OCI-LY7 (cell line): ENCODE measurements at regions not wholly inside any gene's neighbourhood (a gene's known extent, or its start where the extent isn't known, plus 50 kb on each side); places are given as distances from the start of the nearest gene placed in this dataset.

Experiments used
- BruUV-seq: library from RNA; stranded (reverse); fragments of 400-500 nt; replicated peaks from 2 replicates; lab custom pipeline; 2021; lab: Mats Ljungman, UMichigan
- CTCF ChIA-PET: fragments of 300-600 bp; sonication (Branson Sonifier 250); formaldehyde crosslinking; loops from one replicate; lab custom pipeline; 2022; ENCODE audit warnings: antibody characterized with exemption; ENCODE audit not compliant: unreplicated experiment; lab: Charles Lee
- POLR2A ChIA-PET: fragments of 300-600 bp; sonication (Branson Sonifier 250); formaldehyde crosslinking; loops from one replicate; lab custom pipeline; 2022; ENCODE audit warnings: antibody characterized with exemption; lab: Charles Lee
- DNase-seq: peaks from one replicate; pipeline ENCODE4 v3.0.0-alpha.2; 2015; ENCODE audit warnings: low spot score
- H2AFZ ChIP-seq: fragments of 200-600 bp; sonication (generic), shearing (Covaris generic); 2 replicates; pipeline ENCODE4 v1.6.1; 2014; ENCODE audit warnings: mild to moderate bottlenecking, antibody characterized with exemption, low read length, moderate library complexity
- H3K27ac ChIP-seq: fragments of 200-600 bp; sonication (generic); 2 replicates; pipeline ENCODE4 v1.5.1; 2014; ENCODE audit warnings: mixed run types, low read depth, mild to moderate bottlenecking, moderate library complexity, low read length, inconsistent platforms; ENCODE audit not compliant: poor library complexity, severe bottlenecking
- H3K36me3 ChIP-seq: fragments of 200-600 bp; sonication (generic); 2 replicates; pipeline ENCODE4 v1.6.1; 2014; ENCODE audit warnings: mild to moderate bottlenecking, antibody characterized with exemption, low read length, moderate library complexity, mixed read lengths; ENCODE audit not compliant: insufficient read depth
- H3K4me1 ChIP-seq: fragments of 200-600 bp; sonication (generic); 2 replicates; pipeline ENCODE4 v1.5.1; 2014; ENCODE audit warnings: mild to moderate bottlenecking, low read length; ENCODE audit not compliant: insufficient read depth, poor library complexity, severe bottlenecking
- H3K4me2 ChIP-seq: fragments of 200-600 bp; sonication (generic); 2 replicates; pipeline ENCODE4 v1.6.1; 2014; ENCODE audit warnings: mild to moderate bottlenecking, low read length
- H3K4me3 ChIP-seq: fragments of 200-600 bp; sonication (generic); 2 replicates; pipeline ENCODE4 v1.5.1; 2014; ENCODE audit warnings: mild to moderate bottlenecking, low read depth, low read length; ENCODE audit not compliant: poor library complexity, severe bottlenecking
- H3K79me2 ChIP-seq: fragments of 200-600 bp; sonication (generic); 2 replicates; pipeline ENCODE4 v1.6.1; 2016; ENCODE audit warnings: low read depth, mild to moderate bottlenecking, low read length, moderate library complexity, mixed read lengths; ENCODE audit not compliant: insufficient read depth
- H3K9me2 ChIP-seq: fragments of 200-600 bp; sonication (generic); 2 replicates; pipeline ENCODE4 v1.6.1; 2016; ENCODE audit warnings: mild to moderate bottlenecking, low read length, mixed read lengths; ENCODE audit not compliant: insufficient read depth
- H3K9me3 ChIP-seq: fragments of 200-600 bp; sonication (generic); 2 replicates; pipeline ENCODE4 v1.6.1; 2014; ENCODE audit warnings: mild to moderate bottlenecking, mixed run types, low read length, mixed read lengths
- H4K20me1 ChIP-seq: fragments of 200-600 bp; sonication (generic); 2 replicates; pipeline ENCODE4 v1.6.1; 2014; ENCODE audit warnings: mild to moderate bottlenecking, antibody characterized with exemption, low read length, moderate library complexity, mixed read lengths; ENCODE audit not compliant: insufficient read depth
- EZH2phosphoT487 ChIP-seq: fragments of 200-600 bp; sonication (generic); IDR thresholded peaks from 2 replicates; pipeline ENCODE4 v1.6.1; 2018; ENCODE audit warnings: low read depth, borderline replicate concordance, mild to moderate bottlenecking, mixed run types, antibody characterized with exemption, low read length, moderate library complexity, mixed read lengths
- intact Hi-C: fragments of 100-400 bp; cut with micrococcal nuclease; formaldehyde crosslinking; loops from one replicate; pipeline ENCODE4 v1.10.0; 2022; ENCODE audit not compliant: unreplicated experiment
- TF ChIP-seq, protein P1 (sequence below): fragments of 200-600 bp; sonication (generic); conservative IDR thresholded peaks from 2 replicates; pipeline ENCODE4 v1.5.1; 2014; ENCODE audit warnings: mild to moderate bottlenecking, antibody characterized with exemption, low read length, moderate library complexity, mixed read lengths

DNA sequence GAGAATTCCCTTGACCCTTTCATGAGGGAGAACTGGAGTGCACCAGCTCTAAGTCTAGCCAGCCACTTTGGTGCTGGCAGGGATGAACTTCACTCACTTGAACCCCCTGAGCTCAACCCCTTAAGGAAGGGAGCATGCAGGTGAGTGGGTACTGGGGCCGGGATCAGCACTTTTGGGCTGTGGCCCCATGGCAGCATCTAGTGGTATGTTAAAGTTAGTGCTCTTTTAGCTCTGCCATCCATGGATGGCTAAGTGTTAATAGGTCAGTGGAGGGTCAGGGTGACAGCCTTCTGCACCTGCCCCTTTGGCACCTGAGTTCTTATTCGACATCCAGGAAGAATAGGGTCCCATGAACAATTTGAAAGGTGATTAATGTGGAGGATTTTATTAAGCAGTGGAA, 689.0 kb upstream of the FSHR start:
- intact Hi-C loops = no loop called here

DNA sequence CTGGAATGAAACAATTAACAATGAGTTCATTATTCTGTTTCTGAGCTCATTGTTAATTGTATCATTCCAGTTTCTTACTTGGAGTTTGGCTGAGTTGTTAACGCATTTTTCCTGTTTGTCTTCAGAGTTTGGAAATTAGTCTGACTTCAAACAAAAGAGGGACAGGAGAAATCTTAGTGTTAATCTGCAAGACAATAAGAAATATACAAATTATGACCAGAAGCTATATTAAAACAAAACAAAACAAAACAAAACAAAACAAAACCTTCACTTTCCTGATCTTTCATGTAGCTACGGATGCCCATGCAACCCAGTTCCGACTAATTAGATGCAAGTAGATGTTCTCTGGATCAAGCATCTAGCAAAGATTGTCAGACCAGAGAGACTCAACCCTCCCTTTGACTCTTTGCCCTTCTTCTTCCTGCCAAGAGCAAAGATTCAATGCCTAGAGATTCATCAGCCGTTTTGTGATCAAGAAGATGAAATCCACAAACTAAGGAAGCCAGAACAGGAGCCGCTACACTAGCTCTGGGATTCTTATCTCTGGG, 686.2 kb upstream of the FSHR start:
- Histone ChIP-seq H3K9me3 (no peaks in the 10 kb centered on the region), H3K27ac (no peak overlapping the region), H4K20me1 (no peaks in the 10 kb centered on the region), H3K79me2 (no peaks in the 10 kb centered on the region), H3K4me2 (no peak overlapping the region), H3K36me3 (no peaks in the 10 kb centered on the region), H3K9me2 (no peaks in the 10 kb centered on the region), H2AFZ (no peak overlapping the region), H3K4me1 (no peaks in the 10 kb centered on the region), H3K4me3 (no peak overlapping the region)
- BruUV-seq = no TSS peak
- TF ChIP-seq EZH2phosphoT487 = no peak
- TF ChIP-seq, protein P1, sequence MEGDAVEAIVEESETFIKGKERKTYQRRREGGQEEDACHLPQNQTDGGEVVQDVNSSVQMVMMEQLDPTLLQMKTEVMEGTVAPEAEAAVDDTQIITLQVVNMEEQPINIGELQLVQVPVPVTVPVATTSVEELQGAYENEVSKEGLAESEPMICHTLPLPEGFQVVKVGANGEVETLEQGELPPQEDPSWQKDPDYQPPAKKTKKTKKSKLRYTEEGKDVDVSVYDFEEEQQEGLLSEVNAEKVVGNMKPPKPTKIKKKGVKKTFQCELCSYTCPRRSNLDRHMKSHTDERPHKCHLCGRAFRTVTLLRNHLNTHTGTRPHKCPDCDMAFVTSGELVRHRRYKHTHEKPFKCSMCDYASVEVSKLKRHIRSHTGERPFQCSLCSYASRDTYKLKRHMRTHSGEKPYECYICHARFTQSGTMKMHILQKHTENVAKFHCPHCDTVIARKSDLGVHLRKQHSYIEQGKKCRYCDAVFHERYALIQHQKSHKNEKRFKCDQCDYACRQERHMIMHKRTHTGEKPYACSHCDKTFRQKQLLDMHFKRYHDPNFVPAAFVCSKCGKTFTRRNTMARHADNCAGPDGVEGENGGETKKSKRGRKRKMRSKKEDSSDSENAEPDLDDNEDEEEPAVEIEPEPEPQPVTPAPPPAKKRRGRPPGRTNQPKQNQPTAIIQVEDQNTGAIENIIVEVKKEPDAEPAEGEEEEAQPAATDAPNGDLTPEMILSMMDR = no peak
- DNase-seq = no peak
- CTCF ChIA-PET = no interaction called here
- POLR2A ChIA-PET = interaction anchor here (0.8 to 1.0 kb wide), 2 partner anchors 15 to 250 kb away, joined by 3 to 4 read pairs; no protein-coding TSS in a partner anchor
- intact Hi-C loops = no loop called here

More for the DNA sequence above, 689.0 kb upstream of the FSHR start:
- TF ChIP-seq, protein P1 = no peak
- no peak for TF ChIP-seq EZH2phosphoT487
- no peak overlapping the region for H3K27ac ChIP-seq
- no peaks in the 10 kb centered on the region for H3K36me3 ChIP-seq
- no peaks in the 10 kb centered on the region for H3K9me3 ChIP-seq
- no peak overlapping the region for H3K4me3 ChIP-seq
- H3K79me2 ChIP-seq = no peaks in the 10 kb centered on the region
- BruUV-seq = no TSS peak
- H4K20me1 ChIP-seq = no peaks in the 10 kb centered on the region
- H3K4me1 ChIP-seq = no peaks in the 10 kb centered on the region
- no peaks in the 10 kb centered on the region for H3K9me2 ChIP-seq
- H2AFZ ChIP-seq = no peak overlapping the region
- ChIA-PET CTCF (no interaction called here), POLR2A (no interaction called here)
- no peak for DNase-seq
- no peak overlapping the region for H3K4me2 ChIP-seq

DNA sequence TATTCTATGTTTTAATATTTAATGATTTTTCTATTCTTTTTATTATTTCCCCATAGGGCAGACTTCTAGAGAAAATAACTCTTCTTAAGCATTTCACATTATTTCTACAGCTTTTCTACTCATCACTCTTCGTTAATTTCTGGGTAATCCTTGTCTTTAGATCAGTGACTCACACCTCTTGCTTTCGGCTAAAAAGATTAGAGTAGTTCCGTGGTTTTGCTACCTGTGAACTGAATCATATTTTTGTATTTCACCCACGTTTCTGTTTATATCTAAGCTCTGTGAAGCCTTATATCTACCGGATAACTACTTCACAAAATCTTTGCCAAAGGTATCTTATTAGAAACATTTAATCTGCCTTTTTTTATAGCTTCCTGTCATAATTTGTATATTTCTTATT, 685.5 kb upstream of the FSHR start:
- no peak for DNase-seq
- Histone ChIP-seq H3K4me3 (no peak overlapping the region), H2AFZ (no peak overlapping the region), H3K9me2 (no peaks in the 10 kb centered on the region), H3K79me2 (no peaks in the 10 kb centered on the region), H3K9me3 (no peaks in the 10 kb centered on the region), H3K36me3 (no peaks in the 10 kb centered on the region), H3K4me1 (no peaks in the 10 kb centered on the region), H3K27ac (no peak overlapping the region), H3K4me2 (no peak overlapping the region), H4K20me1 (no peaks in the 10 kb centered on the region)
- no TSS peak for BruUV-seq
- TF ChIP-seq, protein P1 = no peak
- no peak for TF ChIP-seq EZH2phosphoT487
- POLR2A ChIA-PET = interaction anchor here (0.8 to 1.0 kb wide), 2 partner anchors 15 to 249 kb away, joined by 3 to 4 read pairs; no protein-coding TSS in a partner anchor
- CTCF ChIA-PET = no interaction called here
- intact Hi-C loops = no loop called here
